ENCODE measurements at regions not wholly inside any gene's neighbourhood (a gene's known extent, or its start where the extent isn't known, plus 50 kb on each side); places are given as distances from the start of the nearest gene placed in this dataset.

DNA sequence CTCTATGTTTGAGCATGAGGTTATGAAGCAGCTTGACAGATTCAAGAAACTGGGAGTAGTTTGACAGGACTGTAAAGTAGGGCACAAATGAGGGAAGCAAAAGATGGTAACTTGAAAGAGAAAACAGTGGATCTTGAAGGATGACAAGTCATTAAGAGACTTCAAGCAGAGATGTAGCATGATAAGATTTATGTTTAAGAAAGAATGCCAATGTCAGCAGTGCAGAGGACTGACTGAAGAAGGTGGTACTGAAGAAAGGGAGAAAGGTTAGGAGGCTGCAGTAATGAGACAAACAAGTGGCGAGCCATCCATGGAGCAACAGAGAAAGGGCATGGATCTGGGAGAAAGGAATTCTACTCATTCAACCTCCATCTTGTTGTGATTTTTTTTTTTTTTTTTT lies 120.2 kb upstream of the RAP1B start:
- in situ Hi-C loops (cut with MboI; ENCODE audit: low pct_unique_long_range_greater_than_20kb, low sequenced_read_pairs), result no loop called here
- no peak for DNase-seq

DNA sequence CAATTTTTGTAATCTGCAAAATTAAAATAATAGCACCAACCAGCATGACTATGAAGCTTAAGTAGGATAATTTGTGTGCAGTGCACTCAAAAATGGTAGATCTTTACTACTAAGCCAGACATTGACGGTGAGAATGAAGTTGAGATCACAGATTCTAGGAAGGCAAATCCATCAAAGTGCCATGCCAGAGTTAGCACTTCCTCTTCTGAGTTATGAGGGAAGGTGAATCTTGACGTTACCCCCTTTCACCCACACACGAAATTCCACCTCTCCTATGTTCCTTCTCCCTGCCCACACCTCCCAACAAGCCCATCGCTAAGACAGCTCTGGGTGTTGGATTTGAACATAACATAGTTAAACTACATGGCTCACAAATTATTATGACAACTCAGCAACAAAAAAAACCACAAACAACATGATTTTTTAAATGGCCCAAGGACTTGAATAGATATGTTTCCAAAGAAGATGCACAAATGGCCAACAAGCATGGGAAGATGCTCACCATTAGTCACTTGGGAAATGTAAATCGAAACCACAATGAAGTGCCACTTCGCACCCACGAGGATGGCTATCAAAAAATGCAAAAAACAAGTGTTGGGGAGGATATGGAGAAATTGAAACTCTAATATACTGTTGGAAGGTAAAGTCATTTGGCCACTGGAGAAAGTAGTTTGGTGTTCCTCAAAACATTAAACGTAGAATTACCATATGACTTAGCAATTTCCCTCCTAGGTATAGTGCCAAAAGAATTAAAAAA lies 119.3 kb upstream of the RAP1B start:
- in situ Hi-C loops (cut with MboI; ENCODE audit: low pct_unique_long_range_greater_than_20kb, low sequenced_read_pairs), result no loop called here
- no peak for DNase-seq

DNA sequence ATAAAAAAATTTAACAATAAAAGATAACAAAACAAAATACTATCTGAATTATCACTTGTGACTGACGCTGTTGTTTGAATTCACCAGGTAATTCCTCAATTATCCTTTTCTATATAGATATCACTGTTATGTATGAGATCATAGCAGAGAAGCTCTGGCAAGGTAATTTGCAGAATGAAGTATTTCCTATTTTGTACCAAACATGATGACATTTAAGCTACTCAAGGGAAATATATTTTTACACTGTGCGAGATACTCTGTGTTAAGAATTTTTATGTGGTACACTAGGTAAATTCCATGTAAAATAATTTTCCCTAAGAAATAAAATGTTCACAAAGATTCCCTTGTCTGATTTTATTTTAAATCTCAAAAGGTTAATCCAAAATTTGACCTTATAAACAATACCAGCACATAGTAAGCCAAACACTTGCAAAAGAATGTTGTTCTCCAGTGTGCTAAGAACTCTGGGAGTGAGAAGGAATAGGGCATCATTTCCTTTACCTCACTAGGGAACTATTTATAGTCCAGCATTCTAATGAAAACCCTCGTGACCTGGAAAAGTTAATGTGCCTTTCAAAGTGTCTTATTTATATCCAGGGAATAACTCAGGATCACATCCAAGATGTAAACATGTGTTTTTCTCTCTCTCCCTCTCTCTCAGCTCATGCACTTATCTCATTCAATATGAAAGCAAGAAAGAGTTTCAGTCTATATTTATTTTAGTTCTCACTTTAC lies 115.2 kb upstream of the RAP1B start:
- DNase-seq, result no peak
- in situ Hi-C loops (cut with MboI; ENCODE audit: low pct_unique_long_range_greater_than_20kb, low sequenced_read_pairs), result no loop called here

DNA sequence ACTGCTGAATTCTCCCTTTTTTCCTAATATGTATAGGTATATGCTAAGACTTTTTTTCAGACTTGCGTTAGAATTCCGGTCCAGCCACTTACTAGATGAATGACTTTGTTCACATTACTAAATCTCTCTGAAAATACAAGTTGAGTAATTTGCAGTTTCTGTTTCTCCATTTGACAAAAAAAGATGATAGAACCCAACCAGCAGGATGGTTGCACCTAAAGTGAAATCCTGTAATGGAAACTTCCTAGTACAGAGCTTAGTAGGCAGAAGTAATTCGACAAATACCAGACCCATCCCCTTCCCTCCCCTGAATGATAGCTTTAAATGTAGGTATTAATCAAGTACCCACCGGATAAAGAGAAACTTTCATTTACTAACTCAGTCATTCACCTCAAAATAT lies 113.6 kb upstream of the RAP1B start:
- in situ Hi-C loops (cut with MboI; ENCODE audit: low pct_unique_long_range_greater_than_20kb, low sequenced_read_pairs), result no loop called here
- DNase-seq, result no peak

DNA sequence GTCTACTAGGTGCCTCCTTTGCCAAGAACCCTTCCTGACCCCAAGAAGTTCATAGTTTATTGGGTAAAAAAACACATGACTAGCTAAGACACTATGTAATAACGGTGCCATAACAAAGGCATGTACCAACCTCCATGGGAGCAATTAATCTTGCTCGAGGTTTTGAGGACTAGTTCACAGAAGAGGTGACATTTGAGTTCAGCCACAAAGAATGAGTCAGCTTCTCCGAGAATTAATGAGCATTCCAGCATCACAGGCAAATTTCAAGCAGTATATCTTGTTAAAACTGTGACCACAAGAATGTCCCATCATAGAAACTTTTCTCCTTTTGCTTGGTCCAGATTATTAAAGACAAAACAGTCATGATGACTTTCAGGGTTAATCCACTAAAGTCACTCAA lies 113.0 kb upstream of the RAP1B start:
- no peak for DNase-seq
- in situ Hi-C loops (cut with MboI; ENCODE audit: low pct_unique_long_range_greater_than_20kb, low sequenced_read_pairs), result no loop called here

DNA sequence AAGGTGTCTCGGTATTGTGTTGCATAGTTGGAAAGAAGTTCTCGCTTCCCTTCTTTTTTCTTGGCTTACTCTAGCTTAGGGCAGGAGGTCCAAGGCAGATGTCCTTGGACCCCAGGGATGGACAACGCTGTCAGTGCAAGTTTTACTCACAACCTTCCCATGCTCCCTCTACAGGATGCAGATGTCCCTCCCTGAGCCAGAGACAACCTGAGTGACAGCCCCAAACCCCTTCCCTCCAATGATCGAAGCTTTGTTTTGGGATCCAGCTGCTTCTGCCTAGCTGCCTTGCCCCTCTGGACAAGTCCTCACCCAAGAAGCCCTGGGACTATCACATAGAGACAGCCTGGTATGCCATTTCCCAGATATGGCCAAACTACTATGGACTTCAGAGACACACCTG lies 112.0 kb upstream of the RAP1B start:
- in situ Hi-C loops (cut with MboI; ENCODE audit: low pct_unique_long_range_greater_than_20kb, low sequenced_read_pairs), result no loop called here
- DNase-seq, result no peak

DNA sequence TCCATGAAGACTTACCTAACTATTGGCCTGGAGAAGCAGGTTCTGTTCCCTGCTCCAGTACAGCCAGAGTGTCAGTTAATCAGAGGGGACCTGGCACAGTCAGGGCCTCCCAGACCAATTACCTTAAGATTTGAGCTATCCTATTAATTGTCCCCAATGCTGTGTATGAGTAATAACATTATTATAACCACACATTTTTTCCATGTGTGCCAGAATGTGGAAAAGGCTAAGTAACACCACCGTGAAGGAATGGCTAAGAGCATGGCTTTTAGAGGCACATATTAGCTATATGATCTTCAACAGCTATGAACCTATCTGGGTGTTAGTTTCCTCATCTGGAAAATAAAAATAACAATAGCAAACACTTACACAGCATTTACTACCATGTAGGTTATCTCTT lies 111.1 kb upstream of the RAP1B start:
- in situ Hi-C loops (cut with MboI; ENCODE audit: low pct_unique_long_range_greater_than_20kb, low sequenced_read_pairs), result no loop called here
- no peak for DNase-seq

DNA sequence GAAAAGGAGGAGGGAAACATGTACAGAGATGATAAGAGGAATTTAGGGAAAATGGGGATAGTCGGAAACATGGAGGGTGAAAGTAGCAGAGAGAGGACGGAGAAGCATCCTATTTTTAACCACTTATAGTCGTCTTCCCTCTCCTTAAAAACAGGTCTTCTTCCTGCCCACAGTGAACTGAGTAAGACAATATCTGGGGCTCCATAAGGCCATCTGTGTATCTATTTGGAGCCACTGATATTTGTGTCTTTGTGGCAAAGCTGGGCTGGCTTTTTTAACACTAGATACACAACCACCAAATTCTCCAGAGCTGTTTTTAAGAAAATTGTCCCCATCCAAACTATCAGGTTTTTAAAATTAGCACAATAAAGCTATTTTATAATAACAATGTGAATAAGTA lies 109.5 kb upstream of the RAP1B start:
- DNase-seq, result no peak
- in situ Hi-C loops (cut with MboI; ENCODE audit: low pct_unique_long_range_greater_than_20kb, low sequenced_read_pairs), result no loop called here

DNA sequence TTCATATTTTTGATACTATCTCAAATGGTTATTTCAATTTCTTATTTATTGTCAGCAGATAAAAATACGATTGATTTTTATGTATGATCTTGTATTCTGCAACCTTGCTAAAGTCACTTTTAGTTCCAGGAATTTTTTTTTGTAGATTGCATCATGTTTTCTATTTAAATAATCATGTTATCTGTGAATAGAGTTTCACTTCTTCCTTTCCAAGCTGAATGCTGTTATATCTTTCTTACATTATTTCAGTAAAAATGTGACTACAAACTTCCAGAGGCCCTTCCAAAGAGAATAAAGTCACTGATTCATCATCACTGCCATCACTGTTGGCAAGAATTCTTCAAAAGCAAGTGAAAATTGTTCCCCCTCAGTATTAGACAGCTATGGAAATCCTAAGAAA lies 104.7 kb upstream of the RAP1B start:
- no peak for DNase-seq
- in situ Hi-C loops (cut with MboI; ENCODE audit: low pct_unique_long_range_greater_than_20kb, low sequenced_read_pairs), result no loop called here

DNA sequence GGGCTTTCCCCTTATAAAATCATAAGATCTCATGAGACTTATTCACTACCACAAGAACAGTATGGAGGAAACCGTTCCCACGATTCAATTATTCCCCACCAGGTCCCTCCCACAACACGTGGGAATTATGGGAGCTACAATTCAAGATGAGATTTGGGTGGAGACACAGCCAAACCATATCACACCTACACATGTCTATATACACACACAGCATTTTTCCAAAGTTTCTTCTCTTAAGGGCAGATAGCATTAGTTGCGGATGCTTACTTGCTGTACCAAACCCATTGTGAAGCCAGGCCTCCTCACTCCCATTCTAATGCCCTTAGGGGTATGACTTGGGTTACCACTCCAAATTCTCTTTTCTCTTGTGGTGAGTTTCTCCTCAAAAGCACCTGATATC lies 104.1 kb upstream of the RAP1B start:
- in situ Hi-C loops (cut with MboI; ENCODE audit: low pct_unique_long_range_greater_than_20kb, low sequenced_read_pairs), result no loop called here
- DNase-seq, result no peak

DNA sequence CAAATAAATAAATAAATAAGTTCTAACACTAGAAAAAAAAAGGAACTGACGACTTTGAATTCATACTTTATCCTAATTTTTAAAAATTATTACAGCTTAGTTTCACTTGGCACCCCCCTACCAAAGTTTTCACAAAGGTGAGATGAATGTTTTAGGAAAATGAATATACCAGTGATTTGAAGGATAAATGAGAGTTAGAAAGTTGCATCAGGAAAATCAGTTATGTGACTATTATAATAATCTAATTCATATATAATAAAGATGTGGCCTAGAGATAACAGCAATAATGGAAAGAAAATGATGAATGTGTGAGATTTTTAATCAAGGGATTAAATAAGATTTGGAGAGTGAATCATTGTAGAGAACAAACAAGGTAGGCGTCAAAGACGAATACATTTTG lies 103.0 kb upstream of the RAP1B start:
- in situ Hi-C loops (cut with MboI; ENCODE audit: low pct_unique_long_range_greater_than_20kb, low sequenced_read_pairs), result no loop called here
- DNase-seq, result no peak

DNA sequence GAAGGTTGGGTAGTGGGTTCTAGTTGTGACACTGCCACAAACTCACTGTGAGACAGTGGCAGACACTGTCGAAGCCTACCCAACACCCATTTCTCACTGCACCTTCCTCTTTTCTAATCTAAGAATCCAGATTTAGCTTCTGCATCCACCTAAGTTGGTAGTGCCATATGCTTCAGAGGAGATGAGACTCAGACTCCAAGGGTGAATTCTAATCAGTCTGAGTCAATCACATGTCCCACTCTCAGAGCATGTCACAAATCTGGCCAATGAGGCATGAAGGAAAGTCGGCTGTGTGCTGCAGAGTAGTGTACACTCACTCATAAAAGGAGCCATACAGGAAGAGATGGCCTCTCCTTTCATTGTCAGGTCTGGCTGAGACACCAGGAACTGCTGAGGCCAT lies 102.1 kb upstream of the RAP1B start:
- in situ Hi-C loops (cut with MboI; ENCODE audit: low pct_unique_long_range_greater_than_20kb, low sequenced_read_pairs), result no loop called here
- peak; percentile 63 for DNase-seq

DNA sequence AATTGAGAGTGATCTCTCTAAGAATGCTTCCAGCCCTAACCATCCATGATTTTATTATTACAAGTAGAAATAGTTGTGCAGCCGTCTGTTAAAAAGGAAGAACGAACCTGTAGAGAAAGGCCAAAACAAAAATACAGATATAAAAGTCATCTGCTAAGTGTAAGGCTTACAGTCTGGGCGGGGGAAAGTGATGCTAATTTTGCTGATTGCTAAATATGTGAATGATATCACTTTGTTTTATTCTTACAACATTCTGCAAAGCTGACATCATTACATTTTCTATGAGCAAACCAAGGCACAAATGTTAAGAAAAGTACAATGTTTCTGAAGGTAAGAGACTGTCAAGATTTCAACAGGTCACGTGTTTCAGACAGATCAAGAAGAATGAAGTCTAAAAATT lies 101.5 kb upstream of the RAP1B start:
- DNase-seq, result no peak
- in situ Hi-C loops (cut with MboI; ENCODE audit: low pct_unique_long_range_greater_than_20kb, low sequenced_read_pairs), result no loop called here

DNA sequence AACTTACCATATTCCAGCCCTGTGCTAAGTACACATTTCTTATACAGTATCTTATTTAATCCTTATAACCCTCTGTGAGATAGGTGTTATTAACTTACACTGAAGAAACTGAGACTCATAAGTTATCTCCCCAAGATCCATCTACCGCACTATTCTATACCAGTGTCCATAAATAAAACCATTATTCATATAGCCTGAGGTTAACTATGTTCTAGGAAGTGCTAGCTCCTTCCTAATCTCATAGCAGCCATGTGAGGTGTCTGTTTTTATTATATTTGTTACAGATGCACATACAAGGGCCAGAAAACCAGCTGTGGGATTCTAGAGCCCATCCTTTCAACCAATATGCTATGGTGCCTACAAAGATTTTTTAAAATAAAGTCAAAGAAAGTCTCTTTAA lies 100.3 kb upstream of the RAP1B start:
- no peak for DNase-seq
- in situ Hi-C loops (cut with MboI; ENCODE audit: low pct_unique_long_range_greater_than_20kb, low sequenced_read_pairs), result no loop called here

DNA sequence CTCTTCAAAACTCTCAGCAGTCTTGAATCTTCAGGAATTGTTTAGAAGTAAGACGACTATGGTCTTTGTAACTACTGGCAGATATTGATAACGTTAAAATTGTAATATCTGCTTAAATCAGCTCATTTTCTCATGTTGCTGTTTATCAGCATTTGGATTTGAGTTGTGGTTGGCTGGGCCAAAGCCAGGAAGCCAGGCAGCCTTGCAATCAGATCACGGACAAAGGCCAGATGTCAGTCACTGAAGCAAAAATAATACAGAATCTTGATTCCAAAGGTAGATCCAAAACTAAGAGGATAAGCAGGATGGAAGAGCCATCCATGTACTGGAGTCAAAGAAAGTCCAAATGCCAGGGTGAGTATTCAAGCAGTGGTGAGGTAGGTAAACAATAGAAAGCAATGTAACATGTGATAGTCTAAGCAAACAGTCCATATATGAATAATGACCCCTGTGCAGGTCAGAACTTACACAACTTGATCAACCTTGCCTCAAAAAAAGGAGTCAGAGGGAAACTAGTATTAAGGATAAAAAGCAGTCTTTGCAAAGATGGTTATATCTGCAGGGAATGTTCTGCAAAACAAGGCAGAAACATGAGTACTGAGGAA lies 95.8 kb upstream of the RAP1B start:
- in situ Hi-C loops (cut with MboI; ENCODE audit: low pct_unique_long_range_greater_than_20kb, low sequenced_read_pairs), result no loop called here
- DNase-seq, result no peak

DNA sequence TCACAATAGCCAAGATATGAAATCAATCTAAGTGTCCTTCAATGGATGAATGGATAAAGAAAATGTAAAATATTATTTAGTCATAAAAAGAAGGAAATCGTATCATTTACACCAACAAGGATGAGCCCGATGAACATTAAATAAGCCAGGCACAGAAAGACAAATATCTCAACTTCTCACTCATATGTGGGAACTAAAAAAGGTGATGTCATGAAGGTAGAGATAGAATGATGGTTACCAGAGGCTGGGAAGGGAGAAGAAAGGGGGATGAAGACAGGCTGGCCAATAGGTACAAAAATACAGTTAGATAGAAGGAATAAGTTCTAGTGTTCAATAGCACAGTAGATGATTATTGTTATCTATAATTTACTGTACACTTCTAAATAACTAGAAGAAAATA lies 94.9 kb upstream of the RAP1B start:
- no peak for DNase-seq
- in situ Hi-C loops (cut with MboI; ENCODE audit: low pct_unique_long_range_greater_than_20kb, low sequenced_read_pairs), result no loop called here

DNA sequence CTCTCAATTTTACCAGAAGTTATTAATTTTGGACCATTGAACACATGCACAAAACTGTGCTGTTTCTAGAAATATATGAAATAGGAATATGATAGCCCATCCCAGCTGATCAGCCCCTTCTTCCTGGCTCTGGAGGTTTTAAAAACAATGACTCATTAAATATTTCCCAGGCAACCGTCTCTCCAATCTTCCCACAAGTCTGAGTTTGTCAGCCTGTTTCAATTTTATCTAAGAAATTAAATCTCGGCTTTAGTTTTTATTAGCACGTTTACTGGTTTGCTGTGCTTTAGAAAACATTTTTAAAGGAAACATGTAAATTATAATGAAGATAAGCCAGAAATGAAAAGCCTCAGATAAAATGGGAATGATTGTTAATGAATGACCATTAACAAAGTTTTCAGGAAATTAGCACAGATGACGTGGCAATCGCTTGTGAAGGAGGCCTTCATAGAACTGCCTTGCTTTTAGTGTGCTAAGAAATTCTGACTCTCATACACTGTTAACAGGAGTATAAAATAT lies 89.3 kb upstream of the RAP1B start:
- in situ Hi-C loops (cut with MboI; ENCODE audit: low pct_unique_long_range_greater_than_20kb, low sequenced_read_pairs), result no loop called here
- no peak for DNase-seq

DNA sequence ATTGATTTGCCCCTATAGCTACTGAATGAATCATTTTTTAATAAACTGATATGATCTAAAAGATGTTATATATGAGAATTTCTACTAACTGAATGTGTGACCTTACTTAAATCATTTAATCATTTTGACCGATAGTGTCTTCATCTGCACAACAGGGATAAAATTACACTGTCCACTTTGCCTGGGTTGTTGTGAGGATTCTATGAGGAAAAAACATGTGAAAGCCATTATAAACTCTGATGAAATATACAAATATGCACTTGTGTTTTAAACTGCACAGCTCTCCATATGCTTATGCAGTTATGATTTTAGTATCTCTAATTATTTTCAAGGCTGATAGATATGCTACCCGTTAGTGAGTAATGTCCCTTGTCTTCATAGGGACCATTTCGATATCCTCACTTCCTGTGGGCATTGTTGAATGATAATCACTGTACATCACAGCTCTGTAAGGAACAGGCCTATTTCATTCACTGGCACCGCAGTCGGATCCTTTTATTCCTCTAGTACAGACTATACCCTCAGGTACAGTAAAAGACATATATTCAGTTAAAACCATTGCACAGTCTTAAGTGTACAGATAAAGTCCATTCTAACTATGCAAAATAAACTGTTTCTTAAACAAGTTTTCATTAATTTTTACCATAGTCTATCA lies 88.7 kb upstream of the RAP1B start:
- in situ Hi-C loops (cut with MboI; ENCODE audit: low pct_unique_long_range_greater_than_20kb, low sequenced_read_pairs), result no loop called here
- no peak for DNase-seq

DNA sequence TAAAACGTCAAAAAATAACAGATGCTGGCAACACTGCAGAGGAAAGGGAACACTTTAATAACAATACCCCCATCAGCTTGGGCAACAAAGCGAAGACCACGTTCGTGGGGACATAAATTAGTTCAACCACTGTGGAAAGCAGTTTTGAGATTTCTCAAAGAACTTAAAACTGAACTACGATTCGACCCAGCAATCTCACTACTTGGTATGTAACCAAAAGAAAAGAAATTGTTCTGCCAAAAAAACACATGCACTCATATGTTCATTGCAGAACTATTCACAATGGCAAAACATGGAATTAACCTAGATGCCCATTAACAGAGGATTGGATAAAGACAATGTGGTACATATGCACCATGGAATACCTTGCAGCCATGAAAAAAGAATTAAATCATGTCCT lies 81.2 kb upstream of the RAP1B start:
- in situ Hi-C loops (cut with MboI; ENCODE audit: low pct_unique_long_range_greater_than_20kb, low sequenced_read_pairs), result no loop called here
- DNase-seq, result no peak

DNA sequence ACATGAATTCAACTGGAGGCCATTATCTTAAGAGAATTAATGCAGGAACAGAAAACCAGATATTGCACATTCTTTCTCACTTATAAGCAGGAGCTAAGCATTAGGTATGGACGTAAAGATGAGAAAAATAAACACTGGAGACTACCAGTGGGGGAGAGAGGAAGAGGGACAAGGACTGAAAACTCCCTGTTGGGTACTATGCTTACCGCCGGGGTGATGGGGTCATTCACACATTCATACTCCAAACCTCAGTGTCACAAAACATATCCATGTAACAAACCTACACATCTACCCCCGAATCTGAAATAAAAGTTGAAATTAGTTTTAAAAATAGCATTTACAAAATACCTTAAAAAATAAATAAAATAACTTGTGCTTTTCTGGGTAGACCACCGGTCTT lies 80.8 kb upstream of the RAP1B start:
- in situ Hi-C loops (cut with MboI; ENCODE audit: low pct_unique_long_range_greater_than_20kb, low sequenced_read_pairs), result no loop called here
- DNase-seq, result no peak
